GM20000 (cell line): ENCODE measurements at regions not wholly inside any gene's neighbourhood (a gene's known extent, or its start where the extent isn't known, plus 50 kb on each side); places are given as distances from the start of the nearest gene placed in this dataset.
"Not testable (repeated sequence)": the region's sequence is repeated elsewhere in the genome, so short reads cannot be mapped to it uniquely, and the experiment has no call there.

Experiments
- DNase-seq: peaks from one replicate; pipeline ENCODE4 v3.0.0; 2012; ENCODE audit warnings: low spot score
- TF ChIP-seq, protein P1 (sequence below): IDR thresholded peaks from 2 replicates; pipeline ENCODE4 v1.5.1; 2012; ENCODE audit warnings: mild to moderate bottlenecking, control low read depth; ENCODE audit errors: extremely low read depth, missing control alignments

DNA sequence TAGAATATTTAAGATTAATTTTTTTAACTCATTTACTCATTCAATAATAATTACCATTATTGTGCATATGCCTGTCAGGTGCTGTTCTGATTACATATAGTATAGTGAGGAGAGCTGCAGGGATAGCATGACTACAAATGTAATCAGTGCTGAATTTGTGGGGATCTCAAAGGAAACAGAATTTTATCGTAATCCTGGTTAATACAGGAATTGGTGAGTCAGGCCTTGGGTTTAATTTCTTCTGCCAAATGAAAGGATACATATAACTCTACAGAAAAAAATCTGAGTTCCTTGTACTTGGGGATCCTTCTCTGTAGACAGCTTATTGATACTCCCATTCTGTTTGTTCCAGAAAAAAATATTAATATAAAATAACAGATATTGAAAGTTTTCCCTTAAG lies 297.2 kb downstream of the GJA1 start:
- no peak for DNase-seq
- TF ChIP-seq, protein P1, sequence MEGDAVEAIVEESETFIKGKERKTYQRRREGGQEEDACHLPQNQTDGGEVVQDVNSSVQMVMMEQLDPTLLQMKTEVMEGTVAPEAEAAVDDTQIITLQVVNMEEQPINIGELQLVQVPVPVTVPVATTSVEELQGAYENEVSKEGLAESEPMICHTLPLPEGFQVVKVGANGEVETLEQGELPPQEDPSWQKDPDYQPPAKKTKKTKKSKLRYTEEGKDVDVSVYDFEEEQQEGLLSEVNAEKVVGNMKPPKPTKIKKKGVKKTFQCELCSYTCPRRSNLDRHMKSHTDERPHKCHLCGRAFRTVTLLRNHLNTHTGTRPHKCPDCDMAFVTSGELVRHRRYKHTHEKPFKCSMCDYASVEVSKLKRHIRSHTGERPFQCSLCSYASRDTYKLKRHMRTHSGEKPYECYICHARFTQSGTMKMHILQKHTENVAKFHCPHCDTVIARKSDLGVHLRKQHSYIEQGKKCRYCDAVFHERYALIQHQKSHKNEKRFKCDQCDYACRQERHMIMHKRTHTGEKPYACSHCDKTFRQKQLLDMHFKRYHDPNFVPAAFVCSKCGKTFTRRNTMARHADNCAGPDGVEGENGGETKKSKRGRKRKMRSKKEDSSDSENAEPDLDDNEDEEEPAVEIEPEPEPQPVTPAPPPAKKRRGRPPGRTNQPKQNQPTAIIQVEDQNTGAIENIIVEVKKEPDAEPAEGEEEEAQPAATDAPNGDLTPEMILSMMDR, result no peak

DNA sequence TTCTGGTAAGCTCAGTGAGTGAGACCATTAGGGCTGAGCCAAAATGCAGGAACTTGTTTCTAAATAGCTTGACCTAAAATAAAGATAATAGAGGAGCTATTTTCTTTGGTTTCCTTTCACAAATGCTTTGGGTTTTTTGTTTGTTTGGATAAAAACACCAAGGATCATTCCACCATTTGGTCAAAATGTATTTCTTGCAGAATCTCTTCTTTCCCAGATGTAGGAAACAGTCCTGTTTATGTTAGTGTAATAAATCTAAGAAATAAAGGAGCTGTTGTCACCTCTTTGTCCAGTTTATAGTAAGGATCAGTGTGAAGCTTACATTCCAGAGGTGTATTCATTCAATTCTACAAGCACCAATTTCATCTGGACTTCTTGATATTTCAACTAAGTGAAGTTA lies 297.8 kb downstream of the GJA1 start:
- TF ChIP-seq, protein P1, result no peak
- no peak for DNase-seq

DNA sequence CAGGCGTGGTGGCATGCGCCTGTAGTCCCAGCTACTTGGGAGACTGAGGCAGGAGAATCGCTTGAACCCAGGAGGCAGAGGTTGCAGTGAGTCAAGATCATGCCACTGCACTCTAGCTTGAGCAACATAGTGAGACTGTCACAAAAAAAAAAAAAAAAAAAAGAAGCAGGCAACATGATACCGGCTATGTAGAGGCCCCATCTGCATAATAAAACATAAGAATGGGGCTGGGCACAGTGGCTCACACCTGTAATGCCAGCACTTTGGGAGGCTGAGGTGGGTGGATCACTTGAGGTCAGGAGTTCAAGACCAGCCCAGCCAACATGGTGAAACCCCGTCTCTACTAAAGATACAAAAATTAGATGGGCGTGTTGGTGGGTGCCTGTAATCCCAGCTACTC lies 304.7 kb downstream of the GJA1 start:
- not testable (repeated sequence) for DNase-seq

DNA sequence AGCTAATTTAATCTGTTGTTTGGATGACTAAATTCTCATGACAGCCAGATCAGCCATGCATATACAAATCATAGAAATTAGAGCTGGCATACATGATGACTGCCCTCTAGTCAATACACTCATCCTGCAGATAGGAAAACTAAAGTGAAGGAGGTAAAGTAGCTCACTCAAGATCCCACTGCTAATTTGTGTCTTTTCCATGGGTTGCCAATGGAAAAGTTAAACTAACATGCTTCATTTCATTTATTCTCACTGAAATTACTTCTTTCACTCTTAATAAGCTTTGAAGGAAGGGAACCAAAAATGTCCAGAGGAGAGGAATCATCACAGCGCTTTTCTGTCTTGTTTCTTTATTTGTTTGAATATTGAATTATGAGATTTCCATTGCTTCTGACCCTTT lies 308.2 kb downstream of the GJA1 start:
- no peak for DNase-seq
- TF ChIP-seq, protein P1, result no peak

DNA sequence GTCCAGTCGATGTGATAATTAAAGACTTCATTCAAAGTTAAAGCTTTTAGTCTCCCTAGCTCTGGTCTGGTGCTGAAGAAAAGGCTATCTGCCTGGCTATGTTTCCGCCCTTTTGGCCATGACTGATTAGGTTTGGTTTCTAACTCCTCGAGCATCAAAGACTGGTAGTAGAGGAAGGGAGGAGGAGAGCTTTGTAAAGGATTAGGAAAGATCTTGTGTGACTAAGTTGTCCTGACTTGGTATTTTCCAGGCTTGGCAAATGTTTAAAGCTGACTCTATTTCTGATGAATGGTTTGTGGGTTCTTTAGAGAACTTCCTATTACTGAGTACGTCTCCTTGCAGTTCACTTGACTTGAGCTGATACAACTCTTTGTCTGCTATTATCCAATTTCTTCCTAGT lies 312.9 kb downstream of the GJA1 start:
- TF ChIP-seq, protein P1, result no peak
- no peak for DNase-seq

DNA sequence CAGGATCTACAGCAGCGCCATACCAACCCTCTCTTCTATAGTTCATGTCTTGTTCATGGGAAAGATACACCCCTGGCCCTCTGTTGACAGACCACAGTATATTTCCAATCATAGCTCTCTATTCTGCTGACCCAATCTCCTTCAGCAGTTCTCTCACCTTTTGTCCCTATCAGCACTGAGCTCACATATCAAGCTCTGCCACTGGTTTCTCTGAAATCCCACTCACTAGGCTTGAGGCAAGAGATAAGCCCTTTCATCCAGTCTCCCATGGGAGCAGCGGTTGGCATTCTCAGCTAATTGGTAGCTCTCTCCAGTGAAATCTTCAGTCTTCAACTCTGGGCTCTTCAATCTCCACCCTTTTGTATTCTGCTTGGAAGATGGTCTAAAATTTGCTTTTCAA lies 313.4 kb downstream of the GJA1 start:
- no peak for DNase-seq
- TF ChIP-seq, protein P1, result no peak

DNA sequence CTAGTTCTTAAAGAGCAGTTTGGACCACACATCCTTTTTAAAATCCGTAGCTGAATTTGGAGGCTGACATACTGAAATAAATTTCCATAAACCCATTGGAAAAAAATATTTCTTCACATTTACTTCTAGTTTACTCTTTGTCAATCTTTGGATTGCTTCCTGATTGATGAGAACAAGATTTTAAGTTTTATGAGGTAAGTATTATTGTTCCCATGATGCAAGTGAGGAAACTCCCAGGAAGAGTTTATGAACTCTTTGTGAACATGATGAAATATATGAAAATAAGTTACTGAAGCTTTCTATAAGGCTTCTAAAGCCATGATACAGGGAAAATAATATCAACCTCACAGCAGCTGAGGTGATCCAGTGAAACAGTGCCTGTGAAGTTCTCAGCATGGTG lies 320.0 kb downstream of the GJA1 start:
- TF ChIP-seq, protein P1, result no peak
- DNase-seq, result no peak

DNA sequence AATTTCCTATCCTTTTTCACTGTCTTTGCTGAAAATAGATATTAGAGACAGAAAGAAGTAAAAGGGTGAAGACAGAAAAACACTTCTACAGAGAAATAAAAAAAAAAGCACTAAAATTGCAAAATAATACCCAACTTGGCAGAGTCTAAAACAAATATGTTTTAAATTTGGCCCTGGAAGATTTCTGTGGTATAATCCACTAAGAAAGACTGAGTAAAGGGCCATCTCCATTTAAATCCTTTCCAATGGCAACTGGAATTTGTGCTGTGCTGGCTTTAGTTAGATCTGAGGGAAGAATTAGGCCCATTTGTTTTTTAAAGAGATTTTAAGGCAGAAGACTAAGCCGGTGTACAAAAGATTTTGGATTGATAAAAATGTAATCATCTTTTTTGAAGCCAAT lies 321.2 kb downstream of the GJA1 start:
- TF ChIP-seq, protein P1, result no peak

More for the DNA sequence above, 321.2 kb downstream of the GJA1 start:
- no peak for DNase-seq
